ENCODE measurements at regions not wholly inside any gene's neighbourhood (a gene's known extent, or its start where the extent isn't known, plus 50 kb on each side); places are given as distances from the start of the nearest gene placed in this dataset.

- no peak for DNase-seq (ENCODE audit: low spot score in 2 of 2)
- Mint-ChIP-seq H3K27ac (no peak overlapping the region), H3K9me3 (peaks cover 7% of the 10 kb centered on the region in 2 donors), H3K36me3 (no peaks in the 10 kb centered on the region)
- ATAC-seq: no peak
These were observed 111.2 kb downstream of the LSM5 start for GRCh38 chr7:32378988-32379387.

GRCh38 chr7:32364581-32364980 is 125.6 kb downstream of the LSM5 start:
- ATAC-seq: no peak
- peaks cover 10 to 12% of the 10 kb centered on the region in 2 donors for H3K9me3 Mint-ChIP-seq

GRCh38 chr7:32360127-32360526 is 130.1 kb downstream of the LSM5 start:
- no peak overlapping the region for H3K27ac Mint-ChIP-seq
- DNase-seq (ENCODE audit: low spot score in 2 of 2) (no peak), ATAC-seq (no peak)
- H3K36me3 Mint-ChIP-seq: no peaks in the 10 kb centered on the region
- no peaks in the 10 kb centered on the region for H3K9me3 Mint-ChIP-seq

More at GRCh38 chr7:32364581-32364980, 125.6 kb downstream of the LSM5 start:
- peaks cover 10 to 13% of the 10 kb centered on the region in 2 donors for H3K36me3 Mint-ChIP-seq
- H3K27ac Mint-ChIP-seq: no peak overlapping the region
- DNase-seq (ENCODE audit: low spot score in 2 of 2): no peak

DNA sequence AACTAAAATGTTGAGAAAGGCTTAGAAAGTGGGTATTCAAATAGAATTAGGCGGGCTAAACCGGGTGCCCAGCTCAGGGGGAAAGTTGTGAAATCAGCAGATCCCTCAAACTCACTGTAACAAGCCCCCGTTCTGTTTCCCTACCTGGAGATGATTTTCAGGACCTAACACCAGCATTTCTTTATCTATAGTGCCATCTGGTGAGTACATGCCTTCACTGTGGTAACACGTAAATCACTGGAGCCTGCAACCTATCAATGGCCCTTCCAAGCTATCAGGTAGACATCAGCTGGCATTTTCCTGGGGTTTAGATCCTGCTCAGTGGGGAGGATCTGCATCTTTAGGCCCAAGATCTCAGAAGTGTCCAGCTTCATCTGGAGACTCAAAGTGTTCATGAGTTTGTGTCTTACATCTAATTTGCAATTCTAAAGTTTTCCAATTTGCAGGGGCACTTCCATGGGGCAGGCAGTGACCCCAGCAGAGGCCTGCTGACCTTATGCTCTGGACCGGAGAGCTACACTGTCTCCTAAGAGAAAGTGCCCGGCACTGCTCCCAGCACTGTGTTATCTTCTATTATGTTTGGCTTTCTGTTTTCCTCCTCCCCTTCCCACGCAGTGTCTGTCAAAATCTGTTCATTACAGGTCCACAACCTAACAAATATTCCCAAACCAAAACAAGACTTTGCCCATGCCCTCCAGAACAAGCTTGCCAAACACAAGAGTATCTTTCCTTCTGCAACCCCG is 132.5 kb downstream of the LSM5 start:
- Mint-ChIP-seq H3K36me3 (no peaks in the 10 kb centered on the region), H3K27ac (no peak overlapping the region), H3K9me3 (no peaks in the 10 kb centered on the region)
- DNase-seq (ENCODE audit: low spot score in 2 of 2) (no peak), ATAC-seq (no peak)

GRCh38 chr7:32347244-32347828 is 142.8 kb downstream of the LSM5 start:
- Mint-ChIP-seq H3K27ac (no peak overlapping the region), H3K36me3 (no peaks in the 10 kb centered on the region), H3K9me3 (peaks cover 0 to 4% of the 10 kb centered on the region in 2 donors)
- ATAC-seq: no peak
- DNase-seq (ENCODE audit: low spot score in 2 of 2): peak in 1 of 2 donors; percentile 38

GRCh38 chr7:32346253-32346652 is 143.9 kb downstream of the LSM5 start:
- DNase-seq (ENCODE audit: low spot score in 2 of 2) (no peak), ATAC-seq (no peak)

GRCh38 chr7:32336726-32337125 is 153.5 kb downstream of the LSM5 start:
- no peaks in the 10 kb centered on the region for H3K9me3 Mint-ChIP-seq
- H3K36me3 Mint-ChIP-seq: no peaks in the 10 kb centered on the region
- no peak for ATAC-seq

More at GRCh38 chr7:32346253-32346652, 143.9 kb downstream of the LSM5 start:
- Mint-ChIP-seq H3K9me3 (peaks cover 0 to 4% of the 10 kb centered on the region in 2 donors), H3K36me3 (no peaks in the 10 kb centered on the region), H3K27ac (no peak overlapping the region)

DNA sequence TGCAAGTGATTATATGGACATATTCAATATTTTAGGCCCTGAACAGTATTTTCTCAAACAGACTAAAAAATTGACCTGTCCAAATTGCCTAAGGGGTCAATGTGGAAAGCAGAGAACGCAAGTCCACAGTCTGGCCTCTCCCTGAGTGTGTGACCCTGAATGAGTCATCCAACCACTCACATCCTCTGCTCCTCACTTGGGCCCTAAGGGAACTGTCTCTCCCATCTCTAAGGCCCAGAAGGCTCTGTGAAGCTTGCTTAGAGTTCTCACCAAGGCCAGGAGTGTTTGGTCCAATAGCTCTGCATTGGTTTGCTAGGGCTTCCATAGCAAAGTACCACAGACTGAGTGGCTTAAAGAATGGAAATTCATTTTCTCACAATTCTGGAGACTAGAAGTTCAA is 155.1 kb downstream of the LSM5 start:
- Mint-ChIP-seq H3K9me3 (no peaks in the 10 kb centered on the region), H3K27ac (no peak overlapping the region), H3K36me3 (no peaks in the 10 kb centered on the region)
- DNase-seq (ENCODE audit: low spot score in 2 of 2) (no peak), ATAC-seq (no peak)

More at GRCh38 chr7:32336726-32337125, 153.5 kb downstream of the LSM5 start:
- no peak overlapping the region for H3K27ac Mint-ChIP-seq
- DNase-seq (ENCODE audit: low spot score in 2 of 2): no peak

GRCh38 chr7:32330602-32331001 is 159.6 kb downstream of the LSM5 start:
- Mint-ChIP-seq H3K27ac (no peak overlapping the region), H3K9me3 (no peaks in the 10 kb centered on the region), H3K36me3 (no peaks in the 10 kb centered on the region)
- ATAC-seq (no peak), DNase-seq (ENCODE audit: low spot score in 2 of 2) (no peak)

DNA sequence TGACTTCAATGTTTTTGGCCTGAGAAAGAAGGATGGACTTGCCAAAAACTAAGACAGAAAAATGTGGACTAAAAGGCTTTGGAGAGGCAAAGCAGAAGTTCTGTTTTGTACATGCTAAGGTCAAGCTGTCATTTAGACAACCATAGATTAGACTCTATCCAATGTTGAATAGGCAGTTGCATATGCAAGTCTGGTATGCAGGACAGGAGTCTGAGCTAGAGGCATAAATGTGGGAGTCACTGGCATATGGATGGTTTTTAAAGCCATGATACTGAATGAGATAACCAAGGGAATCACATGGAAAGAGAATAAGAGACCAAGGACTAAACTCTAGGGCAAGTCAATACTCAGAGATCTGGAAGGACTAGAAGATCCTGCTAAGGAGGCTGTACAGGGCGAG is 164.1 kb downstream of the LSM5 start:
- Mint-ChIP-seq H3K27ac (no peak overlapping the region), H3K36me3 (no peaks in the 10 kb centered on the region), H3K9me3 (no peaks in the 10 kb centered on the region)
- no peak for DNase-seq (ENCODE audit: low spot score in 2 of 2)
- ATAC-seq: no peak

- peaks cover 0 to 7% of the 10 kb centered on the region in 2 donors for H3K36me3 Mint-ChIP-seq
- DNase-seq (ENCODE audit: low spot score in 2 of 2) (no peak), ATAC-seq (no peak)
- no peaks in the 10 kb centered on the region for H3K9me3 Mint-ChIP-seq
- H3K27ac Mint-ChIP-seq: no peak overlapping the region
These were observed 166.5 kb downstream of the LSM5 start for GRCh38 chr7:32323712-32324111.

GRCh38 chr7:32319012-32319382 is 171.2 kb downstream of the LSM5 start:
- no peak overlapping the region for H3K27ac Mint-ChIP-seq

GRCh38 chr7:32318300-32319011 is 171.7 kb downstream of the LSM5 start:
- Mint-ChIP-seq H3K9me3 (no peaks in the 10 kb centered on the region), H3K36me3 (peaks cover 0 to 7% of the 10 kb centered on the region in 2 donors), H3K27ac (no peak overlapping the region)
- DNase-seq (ENCODE audit: low spot score in 2 of 2) (no peak), ATAC-seq (no peak)

More at GRCh38 chr7:32319012-32319382, 171.2 kb downstream of the LSM5 start:
- DNase-seq (ENCODE audit: low spot score in 2 of 2) (no peak), ATAC-seq (no peak)
- Mint-ChIP-seq H3K9me3 (no peaks in the 10 kb centered on the region), H3K36me3 (peaks cover 0 to 7% of the 10 kb centered on the region in 2 donors)

- ATAC-seq (no peak), DNase-seq (ENCODE audit: low spot score in 2 of 2) (no peak)
- H3K36me3 Mint-ChIP-seq: peaks cover 0 to 7% of the 10 kb centered on the region in 2 donors
- H3K9me3 Mint-ChIP-seq: no peaks in the 10 kb centered on the region
- H3K27ac Mint-ChIP-seq: no peak overlapping the region
These were observed 173.3 kb downstream of the LSM5 start for GRCh38 chr7:32316839-32317238.

- DNase-seq (ENCODE audit: low spot score in 2 of 2) (no peak), ATAC-seq (no peak)
- no peaks in the 10 kb centered on the region for H3K9me3 Mint-ChIP-seq
- H3K36me3 Mint-ChIP-seq: peaks cover 0 to 7% of the 10 kb centered on the region in 2 donors
- no peak overlapping the region for H3K27ac Mint-ChIP-seq
These were observed 175.4 kb downstream of the LSM5 start for GRCh38 chr7:32314761-32315160.

- Mint-ChIP-seq H3K9me3 (peaks cover 0 to 8% of the 10 kb centered on the region in 2 donors), H3K27ac (no peak overlapping the region), H3K36me3 (peaks cover 5 to 7% of the 10 kb centered on the region in 2 donors)
- ATAC-seq: no peak
- DNase-seq (ENCODE audit: low spot score in 2 of 2): no peak
These were observed 188.8 kb downstream of the LSM5 start for GRCh38 chr7:32301427-32301826.

DNA sequence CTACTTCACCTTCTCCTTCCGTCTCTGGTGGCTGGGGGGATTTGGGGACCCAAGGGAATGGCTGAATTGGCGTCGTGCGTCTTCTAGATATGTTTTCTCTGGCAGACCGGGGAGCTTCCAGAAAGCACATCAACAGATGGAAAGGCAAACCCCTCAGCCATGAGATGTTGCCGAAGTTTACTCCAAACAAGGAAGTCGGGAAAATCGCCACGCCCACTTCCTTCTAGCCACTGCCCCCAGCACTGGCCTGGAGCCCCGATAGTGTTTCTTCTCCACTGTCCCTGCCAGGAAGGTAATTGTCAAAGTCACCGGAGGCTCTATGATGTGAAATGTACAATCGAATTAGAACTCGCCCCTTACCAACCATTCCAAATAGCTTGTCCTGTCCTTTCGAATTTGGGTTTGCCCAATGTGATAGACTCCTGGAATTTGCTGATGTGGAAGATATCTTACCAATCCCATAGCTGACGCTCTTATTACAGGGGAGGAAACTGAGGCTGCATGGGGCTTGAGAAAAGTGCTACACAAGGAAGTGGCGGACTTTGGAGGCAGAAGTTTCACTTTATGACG is 191.0 kb downstream of the LSM5 start:
- ATAC-seq (no peak), DNase-seq (ENCODE audit: low spot score in 2 of 2) (no peak)
- Mint-ChIP-seq H3K27ac (no peak overlapping the region), H3K9me3 (peaks cover 0 to 4% of the 10 kb centered on the region in 2 donors), H3K36me3 (peaks cover 5 to 7% of the 10 kb centered on the region in 2 donors)
